Upper lobe of right lung (tissue), 1 donor: ENCODE measurements at regions not wholly inside any gene's neighbourhood (a gene's known extent, or its start where the extent isn't known, plus 50 kb on each side); places are given as distances from the start of the nearest gene placed in this dataset.

ENCODE experiments used
- ATAC-seq: fragments of 200-7000 bp; cut with Tn5 transposase; one replicate; pipeline ENCODE4 v1.9.1; 2020; ENCODE audit warnings: mild to moderate bottlenecking, moderate library complexity
- DNase-seq: peaks from one replicate; pipeline ENCODE4 v3.0.0-alpha.2; 2020
- H3K27ac ChIP-seq: fragments of 200-600 bp; one replicate; pipeline ENCODE4 v1.8.0; 2022
- H3K27me3 ChIP-seq: fragments of 200-600 bp; one replicate; pipeline ENCODE4 v1.8.0; 2022; ENCODE audit warnings: mild to moderate bottlenecking
- H3K36me3 ChIP-seq: fragments of 200-600 bp; one replicate; pipeline ENCODE4 v1.8.0; 2022
- H3K4me1 ChIP-seq: fragments of 200-600 bp; one replicate; pipeline ENCODE4 v1.8.0; 2022
- H3K4me3 ChIP-seq: fragments of 200-600 bp; one replicate; pipeline ENCODE4 v1.8.0; 2022; ENCODE audit warnings: mild to moderate bottlenecking
- H3K9me3 ChIP-seq: fragments of 200-600 bp; one replicate; pipeline ENCODE4 v1.8.0; 2022
- CTCF ChIP-seq: fragments of 200-600 bp; IDR thresholded peaks from one replicate; pipeline ENCODE4 v1.8.0; 2022; ENCODE audit warnings: antibody characterized with exemption
- intact Hi-C: fragments of 100-400 bp; cut with DNase I; formaldehyde crosslinking; loops from one replicate; pipeline ENCODE4 v1.11.0; 2022
- donor health status: DM: no; HTN: yes; CAD: no; lungs with severe emphysema.

DNA sequence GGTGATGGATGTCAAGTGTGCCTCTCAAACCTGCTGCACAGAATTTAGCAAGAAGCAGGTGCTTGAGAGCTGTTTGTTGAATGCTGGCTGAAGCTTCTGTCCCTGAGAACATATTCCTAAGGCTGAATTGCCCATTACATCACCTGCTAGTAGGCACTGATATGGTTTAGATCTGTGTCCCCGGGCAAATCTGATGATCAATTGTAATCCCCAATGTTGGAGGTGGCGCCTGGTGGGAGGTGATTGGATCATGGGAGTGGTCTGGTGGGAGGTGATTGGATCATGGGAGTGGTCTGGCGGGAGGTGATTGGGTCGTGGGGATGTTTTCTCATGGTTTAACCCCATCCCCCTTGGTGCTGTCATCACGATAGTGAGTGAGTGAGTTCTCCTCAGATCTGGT is 128.0 kb downstream of the HRH4 start:
- no peak overlapping the region for H3K27ac ChIP-seq
- intact Hi-C loops, result no loop called here
- ATAC-seq (peak; percentile 41), DNase-seq (no peak)
- H3K4me1 ChIP-seq, result no peaks in the 10 kb centered on the region
- H3K4me3 ChIP-seq, result no peak overlapping the region
- no peaks in the 10 kb centered on the region for H3K36me3 ChIP-seq
- peaks cover 5% of the 10 kb centered on the region for H3K27me3 ChIP-seq
- no peaks in the 10 kb centered on the region for H3K9me3 ChIP-seq
- no peak for TF ChIP-seq CTCF

DNA sequence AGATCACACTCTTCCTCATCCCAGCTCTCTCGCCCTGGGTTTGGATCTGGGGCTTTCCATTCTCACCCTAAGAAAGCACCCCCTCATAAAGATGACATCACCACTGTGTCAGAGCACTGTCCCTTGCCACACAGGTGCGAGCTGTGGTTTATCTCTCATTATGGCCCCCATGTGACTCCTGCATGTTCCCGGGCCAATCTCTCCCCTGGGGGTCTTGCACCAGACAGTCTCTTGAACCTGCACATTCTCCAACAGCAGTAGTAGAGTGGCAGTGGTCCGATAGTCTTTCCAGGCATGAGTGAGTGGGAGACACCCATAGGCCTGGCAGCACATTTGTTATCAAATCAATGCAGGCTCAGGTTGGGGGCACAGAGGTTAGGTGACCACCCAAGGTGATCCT is 130.5 kb downstream of the HRH4 start:
- H3K9me3 ChIP-seq, result no peaks in the 10 kb centered on the region
- no peak overlapping the region for H3K4me3 ChIP-seq
- H3K27me3 ChIP-seq, result peaks cover 5% of the 10 kb centered on the region
- ATAC-seq (no peak), DNase-seq (no peak)
- no peak for TF ChIP-seq CTCF
- H3K36me3 ChIP-seq, result no peaks in the 10 kb centered on the region
- H3K4me1 ChIP-seq, result no peaks in the 10 kb centered on the region
- H3K27ac ChIP-seq, result no peak overlapping the region
- intact Hi-C loops, result no loop called here

DNA sequence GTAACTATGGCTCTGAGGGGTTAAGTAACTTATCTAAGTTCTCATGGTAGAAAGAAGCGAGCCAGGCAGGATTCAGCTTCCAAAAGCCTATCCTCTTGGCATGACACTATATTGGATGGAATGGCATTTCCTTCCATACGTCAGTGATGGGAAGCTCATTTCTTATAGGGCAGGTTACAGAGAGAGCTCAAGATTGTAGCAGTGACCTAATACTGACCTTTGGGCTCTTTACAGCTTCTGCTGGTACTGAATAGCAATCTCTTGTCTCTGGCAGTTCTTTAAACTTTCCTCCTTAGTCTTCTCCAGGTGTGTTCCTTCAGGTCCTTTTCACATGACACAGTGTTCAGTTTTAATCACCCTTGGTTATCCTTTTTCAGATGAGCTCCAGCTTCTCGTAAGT is 133.0 kb downstream of the HRH4 start:
- Histone ChIP-seq H3K9me3 (no peaks in the 10 kb centered on the region), H3K36me3 (no peaks in the 10 kb centered on the region), H3K27ac (no peak overlapping the region), H3K27me3 (no peaks in the 10 kb centered on the region), H3K4me3 (no peak overlapping the region), H3K4me1 (no peaks in the 10 kb centered on the region)
- no peak for TF ChIP-seq CTCF
- intact Hi-C loops, result no loop called here
- ATAC-seq (no peak), DNase-seq (no peak)

- TF ChIP-seq CTCF, result no peak
- Histone ChIP-seq H3K9me3 (no peaks in the 10 kb centered on the region), H3K36me3 (no peaks in the 10 kb centered on the region), H3K27ac (no peak overlapping the region), H3K4me3 (no peak overlapping the region), H3K27me3 (no peaks in the 10 kb centered on the region), H3K4me1 (no peaks in the 10 kb centered on the region)
- DNase-seq (no peak), ATAC-seq (no peak)
- intact Hi-C loops, result no loop called here
These were observed 133.4 kb downstream of the HRH4 start for GRCh38 chr18:24593886-24594285.

DNA sequence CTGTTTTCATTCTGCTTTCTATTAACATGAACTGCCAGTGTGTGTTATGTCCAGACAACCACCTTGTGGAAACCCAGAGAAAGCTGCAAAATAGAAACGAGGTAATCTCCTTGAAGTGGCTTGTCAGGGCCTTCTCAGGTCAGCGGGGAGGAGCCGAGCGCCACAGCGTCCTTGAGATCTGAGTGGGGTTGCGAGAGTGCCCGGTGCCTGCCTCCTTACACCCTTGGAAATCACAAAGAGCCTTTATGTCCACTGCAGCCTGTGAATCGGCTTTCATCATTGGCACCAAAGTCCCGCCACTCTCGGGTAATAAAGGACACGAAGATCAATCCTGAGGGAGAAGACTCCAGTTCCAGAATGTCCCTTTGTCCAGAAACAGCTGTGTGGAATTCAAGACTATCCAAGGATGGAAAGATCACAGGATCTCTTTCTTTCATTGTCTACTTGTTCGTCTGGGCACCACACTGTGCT is 135.2 kb downstream of the HRH4 start:
- Histone ChIP-seq H3K36me3 (no peaks in the 10 kb centered on the region), H3K4me3 (no peak overlapping the region), H3K27ac (no peak overlapping the region), H3K9me3 (no peaks in the 10 kb centered on the region), H3K4me1 (no peaks in the 10 kb centered on the region), H3K27me3 (no peaks in the 10 kb centered on the region)
- intact Hi-C loops, result no loop called here
- ATAC-seq (peak; percentile 83), DNase-seq (peak; percentile 71)
- TF ChIP-seq CTCF, result no peak

- intact Hi-C loops, result loop anchor here (10.0 kb wide), 1 partner anchor 125 kb away; no protein-coding TSS in a partner anchor
- Histone ChIP-seq H3K27ac (no peak overlapping the region), H3K4me1 (peaks cover 5% of the 10 kb centered on the region), H3K9me3 (no peaks in the 10 kb centered on the region), H3K36me3 (no peaks in the 10 kb centered on the region), H3K27me3 (no peaks in the 10 kb centered on the region), H3K4me3 (no peak overlapping the region)
- peak; percentile 57 for TF ChIP-seq CTCF
- DNase-seq (no peak), ATAC-seq (no peak)
These were observed 139.7 kb downstream of the HRH4 start for GRCh38 chr18:24600076-24600654.
